A549 (cell line): ENCODE measurements at regions not wholly inside any gene's neighbourhood (a gene's known extent, or its start where the extent isn't known, plus 50 kb on each side); places are given as distances from the start of the nearest gene placed in this dataset.
A peak's percentile ranks its signal among the peaks of the same experiment; 100 is the strongest.

Experiments
- ATAC-seq, 2 experiments: fragments of 200-7000 bp in 1 of 2; fragments of >200 bp in 1 of 2; cut with Nextera tagmentation in 1 of 2; cut with Tn5 transposase in 1 of 2; 3 replicates each; pipeline versions ENCODE4 v1.8.0 to v1.9.1; 2018 to 2020; ENCODE audit warnings: mild to moderate bottlenecking in 1 of 2, moderate library complexity in 1 of 2
- CTCF ChIA-PET: fragments of 300-600 bp; sonication (Branson Sonifier 250); formaldehyde crosslinking; extraction: SDS; loops from one replicate; lab custom pipeline; 2021; ENCODE audit warnings: antibody characterized with exemption, inconsistent platforms; lab: Yijun Ruan, JAX
- POLR2A ChIA-PET: fragments of 350-600 bp; formaldehyde crosslinking; extraction: SDS; loops from one replicate; lab custom pipeline; 2021; ENCODE audit warnings: antibody characterized with exemption, inconsistent platforms; lab: Yijun Ruan, JAX
- DNase-seq, 2 experiments: peaks; one replicate each; pipeline versions ENCODE4 v3.0.0 to v3.0.0-alpha.2; 2011 to 2016; ENCODE audit warnings: low read depth in 1 of 2, low spot score in 1 of 2
- FAIRE-seq: peaks from 2 replicates; lab custom pipeline; 2011; peaks lifted over from hg19 to GRCh38; lab: Jason Lieb, UNC
- H3K27ac ChIP-seq, 2 experiments: fragments of >200 bp; sonication (Bioruptor Twin); formaldehyde crosslinking; 3 replicates each; pipeline ENCODE4 v1.5.1; 2016 to 2017
- H3K4me1 ChIP-seq: fragments of >200 bp; sonication (Bioruptor Twin); formaldehyde crosslinking; 3 replicates; pipeline ENCODE4 v1.6.1; 2016
- H3K4me2 ChIP-seq: fragments of >200 bp; sonication (Bioruptor Twin); formaldehyde crosslinking; 3 replicates; pipeline ENCODE4 v1.6.1; 2016
- H3K4me3 ChIP-seq: fragments of >200 bp; sonication (Bioruptor Twin); formaldehyde crosslinking; 3 replicates; pipeline ENCODE4 v1.5.1; 2016
- H3K9me3 ChIP-seq: fragments of >200 bp; sonication (Bioruptor Twin); formaldehyde crosslinking; 3 replicates; pipeline ENCODE4 v1.6.1; 2016
- BHLHE40 ChIP-seq: IDR thresholded peaks from 2 replicates; pipeline ENCODE4 v1.6.1; 2012; ENCODE audit warnings: low read depth, low read length, inconsistent platforms
- CEBPB ChIP-seq, 2 experiments: fragments of >200 bp in 1 of 2; sonication (Bioruptor Twin) in 1 of 2; formaldehyde crosslinking in 1 of 2; IDR thresholded peaks; 2 replicates each; pipeline ENCODE4 v1.6.1; 2012 to 2016
- CHD2 ChIP-seq: fragments of 150-350 bp; IDR thresholded peaks from 2 replicates; pipeline ENCODE4 v1.6.1; 2014; ENCODE audit warnings: low read length; ENCODE audit not compliant: partially characterized antibody
- CHD4 ChIP-seq: fragments of 200-600 bp; sonication (generic); IDR thresholded peaks from 2 replicates; pipeline ENCODE4 v1.6.1; 2016; ENCODE audit warnings: antibody characterized with exemption, mild to moderate bottlenecking, borderline replicate concordance
- FOSB ChIP-seq: fragments of 250-450 bp; sonication (Bioruptor Pico); IDR thresholded peaks from 2 replicates; pipeline ENCODE4 v1.5.0; 2020; ENCODE audit warnings: mild to moderate bottlenecking, moderate library complexity
- HEYL ChIP-seq: fragments of 250-450 bp; sonication (Bioruptor Pico); IDR thresholded peaks from 2 replicates; pipeline ENCODE4 v1.8.0; 2021; ENCODE audit warnings: mild to moderate bottlenecking, moderate library complexity
- HOXA7 ChIP-seq: fragments of 250-450 bp; sonication (Bioruptor Pico); IDR thresholded peaks from 2 replicates; pipeline ENCODE4 v1.5.0; 2020; ENCODE audit warnings: mild to moderate bottlenecking, moderate library complexity
- JUNB ChIP-seq: fragments of >200 bp; sonication (Bioruptor Twin); formaldehyde crosslinking; IDR thresholded peaks from 2 replicates; pipeline ENCODE4 v1.6.1; 2016
- KDM5A ChIP-seq: fragments of 200-600 bp; sonication (generic); IDR thresholded peaks from 2 replicates; pipeline ENCODE4 v1.6.1; 2016; ENCODE audit warnings: antibody characterized with exemption, mild to moderate bottlenecking
- MYC ChIP-seq: IDR thresholded peaks from 2 replicates; pipeline ENCODE4 v1.6.1; 2012; ENCODE audit warnings: mild to moderate bottlenecking, inconsistent platforms, low read length, improper control_type of control experiment, borderline replicate concordance
- NPAS2 ChIP-seq: fragments of 250-450 bp; sonication (Bioruptor Pico); IDR thresholded peaks from 2 replicates; pipeline ENCODE4 v1.8.0; 2022; ENCODE audit warnings: mild to moderate bottlenecking, moderate library complexity, borderline replicate concordance
- PHF8 ChIP-seq: fragments of 200-600 bp; sonication (generic); IDR thresholded peaks from 2 replicates; pipeline ENCODE4 v1.6.1; 2016; ENCODE audit warnings: low read depth, mild to moderate bottlenecking, antibody characterized with exemption, moderate library complexity, borderline replicate concordance
- RCOR1 ChIP-seq: fragments of 150-350 bp; IDR thresholded peaks from 2 replicates; pipeline ENCODE4 v1.6.1; 2014; ENCODE audit warnings: antibody characterized with exemption, low read length, low read depth
- RNF2 ChIP-seq: fragments of 200-600 bp; sonication (generic); IDR thresholded peaks from 2 replicates; pipeline ENCODE4 v1.6.1; 2016; ENCODE audit warnings: low read depth, mild to moderate bottlenecking, antibody characterized with exemption, moderate library complexity, borderline replicate concordance
- SMC3 ChIP-seq: fragments of >200 bp; sonication (Bioruptor Twin); formaldehyde crosslinking; IDR thresholded peaks from 3 replicates; pipeline ENCODE4 v1.6.1; 2018; ENCODE audit warnings: inconsistent platforms
- TFCP2L1 ChIP-seq: fragments of 250-450 bp; sonication (Bioruptor Pico); IDR thresholded peaks from 2 replicates; pipeline ENCODE4 v1.5.0; 2021; ENCODE audit warnings: mild to moderate bottlenecking
- TP53 ChIP-seq: fragments of 250-450 bp; sonication (Bioruptor Pico); IDR thresholded peaks from 2 replicates; pipeline ENCODE4 v1.5.0; 2021; ENCODE audit warnings: mild to moderate bottlenecking, moderate library complexity
- WGBS: methylation state at CpG from one replicate; pipeline ENCODE4 v1.1.6; 2017; ENCODE audit errors: missing lambda C conversion rate; 5-methylcytosine and 5-hydroxymethylcytosine counted together
- TF ChIP-seq, protein P1 (sequence below): fragments of 450-650 bp; IDR thresholded peaks from 2 replicates; pipeline ENCODE4 v1.6.1; 2014; ENCODE audit warnings: antibody characterized with exemption
- TF ChIP-seq, protein P2 (sequence below): fragments of >200 bp; sonication (Bioruptor Twin); formaldehyde crosslinking; IDR thresholded peaks from 3 replicates; pipeline ENCODE4 v1.5.1; 2016
- TF ChIP-seq, protein P3 (sequence below): fragments of >200 bp; sonication (Bioruptor Twin); formaldehyde crosslinking; IDR thresholded peaks from 2 replicates; pipeline ENCODE4 v1.6.1; 2016
- TF ChIP-seq, protein P4 (sequence below): fragments of 150-350 bp; IDR thresholded peaks from 2 replicates; pipeline ENCODE4 v1.6.1; 2014; ENCODE audit warnings: low read depth, mild to moderate bottlenecking, low read length
- TF ChIP-seq, protein P5 (sequence below): fragments of 250-450 bp; sonication (Bioruptor Pico); IDR thresholded peaks from 2 replicates; pipeline ENCODE4 v1.5.0; 2020; ENCODE audit warnings: low read depth, mild to moderate bottlenecking, moderate library complexity

DNA sequence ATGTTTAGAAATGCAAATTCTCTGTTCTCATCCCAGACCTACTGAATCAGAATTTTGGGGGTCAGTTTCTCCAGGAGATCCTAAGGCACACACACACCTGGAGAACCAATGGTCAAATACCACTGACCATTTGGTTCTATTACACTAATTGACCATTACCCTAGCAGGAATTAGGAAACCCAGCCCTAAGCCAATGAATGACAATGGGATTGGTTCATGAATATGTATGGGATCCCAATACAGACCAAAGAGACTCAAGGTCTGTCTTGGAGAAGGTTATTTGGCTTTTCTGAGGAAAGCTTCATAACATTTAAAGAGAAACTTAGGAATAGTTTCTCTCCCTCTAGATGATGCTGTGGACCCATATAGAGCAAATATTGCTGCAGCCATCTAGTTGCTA is 317.0 kb downstream of the BMPER start:
- Histone ChIP-seq H3K4me2 (peak overlapping the region; percentile 23; the same call in 1 of the 3 replicates), H3K4me1 (peaks cover 20% of the 10 kb centered on the region), H3K4me3 (no peak overlapping the region), H3K27ac (no peak overlapping the region), H3K9me3 (no peaks in the 10 kb centered on the region)
- ChIA-PET CTCF (interaction anchor here (1.1 to 1.5 kb wide), 2 partner anchors 13 to 25 kb away, joined by 4 read pairs; no protein-coding TSS in a partner anchor), POLR2A (no interaction called here)
- TF ChIP-seq RCOR1 = no peak
- TF ChIP-seq FOSB = no peak
- no peak for TF ChIP-seq CHD2
- no peak for TF ChIP-seq RNF2
- TF ChIP-seq, protein P1, sequence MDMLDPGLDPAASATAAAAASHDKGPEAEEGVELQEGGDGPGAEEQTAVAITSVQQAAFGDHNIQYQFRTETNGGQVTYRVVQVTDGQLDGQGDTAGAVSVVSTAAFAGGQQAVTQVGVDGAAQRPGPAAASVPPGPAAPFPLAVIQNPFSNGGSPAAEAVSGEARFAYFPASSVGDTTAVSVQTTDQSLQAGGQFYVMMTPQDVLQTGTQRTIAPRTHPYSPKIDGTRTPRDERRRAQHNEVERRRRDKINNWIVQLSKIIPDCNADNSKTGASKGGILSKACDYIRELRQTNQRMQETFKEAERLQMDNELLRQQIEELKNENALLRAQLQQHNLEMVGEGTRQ = no peak
- no peak for TF ChIP-seq JUNB
- no peak for TF ChIP-seq BHLHE40
- no peak for TF ChIP-seq PHF8
- no peak for TF ChIP-seq TP53
- TF ChIP-seq SMC3 = no peak
- TF ChIP-seq, protein P2, sequence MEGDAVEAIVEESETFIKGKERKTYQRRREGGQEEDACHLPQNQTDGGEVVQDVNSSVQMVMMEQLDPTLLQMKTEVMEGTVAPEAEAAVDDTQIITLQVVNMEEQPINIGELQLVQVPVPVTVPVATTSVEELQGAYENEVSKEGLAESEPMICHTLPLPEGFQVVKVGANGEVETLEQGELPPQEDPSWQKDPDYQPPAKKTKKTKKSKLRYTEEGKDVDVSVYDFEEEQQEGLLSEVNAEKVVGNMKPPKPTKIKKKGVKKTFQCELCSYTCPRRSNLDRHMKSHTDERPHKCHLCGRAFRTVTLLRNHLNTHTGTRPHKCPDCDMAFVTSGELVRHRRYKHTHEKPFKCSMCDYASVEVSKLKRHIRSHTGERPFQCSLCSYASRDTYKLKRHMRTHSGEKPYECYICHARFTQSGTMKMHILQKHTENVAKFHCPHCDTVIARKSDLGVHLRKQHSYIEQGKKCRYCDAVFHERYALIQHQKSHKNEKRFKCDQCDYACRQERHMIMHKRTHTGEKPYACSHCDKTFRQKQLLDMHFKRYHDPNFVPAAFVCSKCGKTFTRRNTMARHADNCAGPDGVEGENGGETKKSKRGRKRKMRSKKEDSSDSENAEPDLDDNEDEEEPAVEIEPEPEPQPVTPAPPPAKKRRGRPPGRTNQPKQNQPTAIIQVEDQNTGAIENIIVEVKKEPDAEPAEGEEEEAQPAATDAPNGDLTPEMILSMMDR = no peak
- no peak for TF ChIP-seq NPAS2 (CRISPR knock-in tag)
- TF ChIP-seq, protein P3, sequence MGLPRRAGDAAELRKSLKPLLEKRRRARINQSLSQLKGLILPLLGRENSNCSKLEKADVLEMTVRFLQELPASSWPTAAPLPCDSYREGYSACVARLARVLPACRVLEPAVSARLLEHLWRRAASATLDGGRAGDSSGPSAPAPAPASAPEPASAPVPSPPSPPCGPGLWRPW = no peak
- TF ChIP-seq MYC = no peak
- no peak for TF ChIP-seq KDM5A
- no peak for TF ChIP-seq HEYL
- TF ChIP-seq, protein P4, sequence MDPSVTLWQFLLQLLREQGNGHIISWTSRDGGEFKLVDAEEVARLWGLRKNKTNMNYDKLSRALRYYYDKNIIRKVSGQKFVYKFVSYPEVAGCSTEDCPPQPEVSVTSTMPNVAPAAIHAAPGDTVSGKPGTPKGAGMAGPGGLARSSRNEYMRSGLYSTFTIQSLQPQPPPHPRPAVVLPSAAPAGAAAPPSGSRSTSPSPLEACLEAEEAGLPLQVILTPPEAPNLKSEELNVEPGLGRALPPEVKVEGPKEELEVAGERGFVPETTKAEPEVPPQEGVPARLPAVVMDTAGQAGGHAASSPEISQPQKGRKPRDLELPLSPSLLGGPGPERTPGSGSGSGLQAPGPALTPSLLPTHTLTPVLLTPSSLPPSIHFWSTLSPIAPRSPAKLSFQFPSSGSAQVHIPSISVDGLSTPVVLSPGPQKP = no peak
- no peak for TF ChIP-seq TFCP2L1
- no peak for TF ChIP-seq CHD4
- FAIRE-seq (no peak), DNase-seq (no peak), ATAC-seq (no peak)

DNA sequence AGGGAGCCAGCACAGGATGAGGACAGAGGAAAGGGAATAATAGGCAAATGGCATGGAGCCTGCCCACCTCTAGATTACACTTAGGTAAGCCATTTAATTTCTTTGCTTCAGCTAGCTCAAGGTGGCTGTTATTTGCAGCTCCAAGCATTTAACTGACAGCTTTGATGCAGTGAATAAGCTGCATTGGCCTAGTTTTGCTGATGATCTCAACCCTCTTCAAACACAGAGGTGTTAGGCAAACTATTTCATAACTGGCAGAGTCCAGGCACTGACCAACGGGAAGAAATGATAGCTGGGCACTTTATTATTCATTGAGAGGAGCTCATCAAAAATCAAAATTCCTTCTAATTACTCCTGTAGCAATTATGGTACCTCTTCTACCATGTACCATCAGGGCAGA is 317.4 kb downstream of the BMPER start:
- no peaks in the 10 kb centered on the region for H3K9me3 ChIP-seq
- TF ChIP-seq, protein P5, sequence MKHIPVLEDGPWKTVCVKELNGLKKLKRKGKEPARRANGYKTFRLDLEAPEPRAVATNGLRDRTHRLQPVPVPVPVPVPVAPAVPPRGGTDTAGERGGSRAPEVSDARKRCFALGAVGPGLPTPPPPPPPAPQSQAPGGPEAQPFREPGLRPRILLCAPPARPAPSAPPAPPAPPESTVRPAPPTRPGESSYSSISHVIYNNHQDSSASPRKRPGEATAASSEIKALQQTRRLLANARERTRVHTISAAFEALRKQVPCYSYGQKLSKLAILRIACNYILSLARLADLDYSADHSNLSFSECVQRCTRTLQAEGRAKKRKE (CRISPR knock-in tag) = no peak
- TF ChIP-seq RNF2 = no peak
- 0 out of 4 replicates have a peak, but pooled peaks of 1 of the 2 experiments have one; percentile 37 for TF ChIP-seq CEBPB (IDR thresholded peaks at IDR 0.05)
- TF ChIP-seq SMC3 = no peak
- no peak for TF ChIP-seq HOXA7 (CRISPR knock-in tag)
- CTCF ChIA-PET = interaction anchor here (0.6 to 1.5 kb wide), 3 partner anchors 13 to 900 kb away, joined by 3 to 4 read pairs (median 4); no protein-coding TSS in a partner anchor
- no peak for DNase-seq
- H3K4me2 ChIP-seq = peak overlapping the region; percentile 23; the same call in 2 of the 3 replicates
- WGBS = 5% methylated on average over 1 of the region's 1 CpG
- no peak for ATAC-seq
- no peak for FAIRE-seq
- peaks cover 20% of the 10 kb centered on the region for H3K4me1 ChIP-seq
- H3K27ac ChIP-seq = no peak overlapping the region
- H3K4me3 ChIP-seq = no peak overlapping the region
- POLR2A ChIA-PET = no interaction called here
